Gastroesophageal sphincter (tissue), 3 donors: ENCODE measurements at regions not wholly inside any gene's neighbourhood (a gene's known extent, or its start where the extent isn't known, plus 50 kb on each side); places are given as distances from the start of the nearest gene placed in this dataset.

Experiments used
- POLR2AphosphoS5 ChIP-seq: sonication (generic); formaldehyde crosslinking; IDR thresholded peaks from one replicate; pipeline ENCODE4 v1.6.1; 2017; ENCODE audit warnings: antibody characterized with exemption
- TF ChIP-seq, protein P1 (sequence below), 4 experiments: fragments of 200-600 bp in 2 of 4; fragments of 450-650 bp in 2 of 4; sonication (generic) in 1 of 4; IDR thresholded peaks; one replicate each; pipeline ENCODE4 v1.5.1; 2017 to 2019; ENCODE audit warnings: antibody characterized with exemption in 4 of 4, mild to moderate bottlenecking in 2 of 4, moderate library complexity in 2 of 4

- TF ChIP-seq POLR2AphosphoS5, result no peak
- TF ChIP-seq, protein P1, sequence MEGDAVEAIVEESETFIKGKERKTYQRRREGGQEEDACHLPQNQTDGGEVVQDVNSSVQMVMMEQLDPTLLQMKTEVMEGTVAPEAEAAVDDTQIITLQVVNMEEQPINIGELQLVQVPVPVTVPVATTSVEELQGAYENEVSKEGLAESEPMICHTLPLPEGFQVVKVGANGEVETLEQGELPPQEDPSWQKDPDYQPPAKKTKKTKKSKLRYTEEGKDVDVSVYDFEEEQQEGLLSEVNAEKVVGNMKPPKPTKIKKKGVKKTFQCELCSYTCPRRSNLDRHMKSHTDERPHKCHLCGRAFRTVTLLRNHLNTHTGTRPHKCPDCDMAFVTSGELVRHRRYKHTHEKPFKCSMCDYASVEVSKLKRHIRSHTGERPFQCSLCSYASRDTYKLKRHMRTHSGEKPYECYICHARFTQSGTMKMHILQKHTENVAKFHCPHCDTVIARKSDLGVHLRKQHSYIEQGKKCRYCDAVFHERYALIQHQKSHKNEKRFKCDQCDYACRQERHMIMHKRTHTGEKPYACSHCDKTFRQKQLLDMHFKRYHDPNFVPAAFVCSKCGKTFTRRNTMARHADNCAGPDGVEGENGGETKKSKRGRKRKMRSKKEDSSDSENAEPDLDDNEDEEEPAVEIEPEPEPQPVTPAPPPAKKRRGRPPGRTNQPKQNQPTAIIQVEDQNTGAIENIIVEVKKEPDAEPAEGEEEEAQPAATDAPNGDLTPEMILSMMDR (IDR thresholded peaks at IDR 0.05), result peak in 1 of 4 experiments; percentile 12
These were observed 91.5 kb upstream of the C3orf80 start for GRCh38 chr3:160133757-160134156.
